GM21515 (cell line): ENCODE measurements at regions not wholly inside any gene's neighbourhood (a gene's known extent, or its start where the extent isn't known, plus 50 kb on each side); places are given as distances from the start of the nearest gene placed in this dataset.

ENCODE experiments used
- ATAC-seq: cut with Tn5 transposase; IDR thresholded peaks from one replicate; pipeline ENCODE4 v1.9.1; 2021; ENCODE audit not compliant: unreplicated experiment

GRCh38 chr5:173780235-173781234 lies 107.6 kb upstream of the CPEB4 start:
- no peak for ATAC-seq

- no peak for ATAC-seq
These were observed 106.7 kb upstream of the CPEB4 start for GRCh38 chr5:173781432-173781815.

GRCh38 chr5:173781816-173782670 lies 106.1 kb upstream of the CPEB4 start:
- no peak for ATAC-seq

GRCh38 chr5:173782671-173783101 lies 105.5 kb upstream of the CPEB4 start:
- ATAC-seq, result no peak

GRCh38 chr5:173783371-173783770 lies 104.8 kb upstream of the CPEB4 start:
- ATAC-seq, result no peak

- ATAC-seq, result no peak
These were observed 102.7 kb upstream of the CPEB4 start for GRCh38 chr5:173785400-173785799.

GRCh38 chr5:173785866-173786265 lies 102.3 kb upstream of the CPEB4 start:
- ATAC-seq, result no peak

- ATAC-seq, result peak; percentile 59
These were observed 101.6 kb upstream of the CPEB4 start for GRCh38 chr5:173786286-173787187.

GRCh38 chr5:173789031-173789920 lies 98.9 kb upstream of the CPEB4 start:
- ATAC-seq, result no peak

GRCh38 chr5:173790177-173790719 lies 97.9 kb upstream of the CPEB4 start:
- ATAC-seq, result no peak

GRCh38 chr5:173790836-173791546 lies 97.2 kb upstream of the CPEB4 start:
- ATAC-seq, result no peak

- no peak for ATAC-seq
These were observed 96.3 kb upstream of the CPEB4 start for GRCh38 chr5:173791878-173792277.

- ATAC-seq, result no peak
These were observed 95.2 kb upstream of the CPEB4 start for GRCh38 chr5:173792781-173793547.

- ATAC-seq, result no peak
These were observed 94.3 kb upstream of the CPEB4 start for GRCh38 chr5:173793648-173794548.

GRCh38 chr5:173794901-173795416 lies 93.2 kb upstream of the CPEB4 start:
- ATAC-seq, result no peak

- ATAC-seq, result no peak
These were observed 92.5 kb upstream of the CPEB4 start for GRCh38 chr5:173795601-173796000.
